Nucleus accumbens (tissue), 56 donors: ENCODE measurements at regions not wholly inside any gene's neighbourhood (a gene's known extent, or its start where the extent isn't known, plus 50 kb on each side); places are given as distances from the start of the nearest gene placed in this dataset.

ENCODE experiments used
- DNase-seq, 56 donors: peaks; one replicate each; lab custom pipeline; 2025; lab: John Stamatoyannopoulos, UW

GRCh38 chr3:70849911-70850699 is 537.7 kb upstream of the MDFIC2 start:
- no peak for DNase-seq

GRCh38 chr3:70840106-70840870 is 527.9 kb upstream of the MDFIC2 start:
- no peak for DNase-seq

- no peak for DNase-seq
Observed at GRCh38 chr3:70833239-70833960, 521.0 kb upstream of the MDFIC2 start.

- no peak for DNase-seq
Observed at GRCh38 chr3:70832834-70833205, 520.4 kb upstream of the MDFIC2 start.

- DNase-seq: peak in 1 of 56 donors; percentile 2
Observed at GRCh38 chr3:70832089-70832833, 519.8 kb upstream of the MDFIC2 start.

GRCh38 chr3:70829092-70829491 is 516.7 kb upstream of the MDFIC2 start:
- no peak for DNase-seq

GRCh38 chr3:70824773-70825172 is 512.3 kb upstream of the MDFIC2 start:
- no peak for DNase-seq

- no peak for DNase-seq
Observed at GRCh38 chr3:70824078-70824477, 511.6 kb upstream of the MDFIC2 start.

- no peak for DNase-seq
Observed at GRCh38 chr3:70823622-70824021, 511.2 kb upstream of the MDFIC2 start.

GRCh38 chr3:70822669-70823068 is 510.2 kb upstream of the MDFIC2 start:
- DNase-seq: no peak

- DNase-seq: no peak
Observed at GRCh38 chr3:70821602-70822001, 509.2 kb upstream of the MDFIC2 start.

GRCh38 chr3:70820397-70820796 is 508.0 kb upstream of the MDFIC2 start:
- DNase-seq: no peak

- DNase-seq: no peak
Observed at GRCh38 chr3:70818145-70818544, 505.7 kb upstream of the MDFIC2 start.

- DNase-seq: no peak
Observed at GRCh38 chr3:70816346-70816745, 503.9 kb upstream of the MDFIC2 start.

- no peak for DNase-seq
Observed at GRCh38 chr3:70815817-70816216, 503.4 kb upstream of the MDFIC2 start.

GRCh38 chr3:70813311-70813710 is 500.9 kb upstream of the MDFIC2 start:
- DNase-seq: no peak

- peak in 4 of 56 donors; percentile 1 to 5 (median 2) for DNase-seq
Observed at GRCh38 chr3:70811880-70812279, 499.4 kb upstream of the MDFIC2 start.

GRCh38 chr3:70808881-70809280 is 496.4 kb upstream of the MDFIC2 start:
- no peak for DNase-seq

GRCh38 chr3:70806556-70806955 is 494.1 kb upstream of the MDFIC2 start:
- no peak for DNase-seq

GRCh38 chr3:70806021-70806420 is 493.6 kb upstream of the MDFIC2 start:
- DNase-seq: no peak
